SK-N-SH (cell line): ENCODE measurements at regions not wholly inside any gene's neighbourhood (a gene's known extent, or its start where the extent isn't known, plus 50 kb on each side); places are given as distances from the start of the nearest gene placed in this dataset.

Experiments used
- CTCF ChIA-PET: fragments of 300-600, 350-600 bp; formaldehyde crosslinking; extraction: SDS; loops from one replicate; lab custom pipeline; 2021; lab: Yijun Ruan, JAX
- POLR2A ChIA-PET: fragments of 350-600 bp; sonication (Branson Sonifier 250); formaldehyde crosslinking; extraction: SDS; loops from one replicate; lab custom pipeline; 2020; ENCODE audit warnings: antibody characterized with exemption, inconsistent platforms; lab: Yijun Ruan, JAX
- DNase-seq: peaks from one replicate; pipeline ENCODE4 v3.0.0; 2012
- H2AFZ ChIP-seq: fragments of 200-600 bp; sonication (generic); 2 replicates; pipeline ENCODE4 v1.8.1; 2016; ENCODE audit warnings: antibody characterized with exemption, mild to moderate bottlenecking, low read depth
- H3F3A ChIP-seq: fragments of 200-600 bp; sonication (generic); replicated peaks from 2 replicates; pipeline ENCODE3; 2016; ENCODE audit warnings: antibody characterized with exemption, mild to moderate bottlenecking; ENCODE audit not compliant: insufficient read depth
- H3K27ac ChIP-seq, 2 experiments: fragments of 200-500 bp in 1 of 2; fragments of 200-600 bp in 1 of 2; sonication (Bioruptor generic) in 1 of 2; sonication (generic), shearing (Covaris generic) in 1 of 2; 2 replicates each; pipeline versions ENCODE4 v1.5.1 to v1.6.1; 2014 to 2016; ENCODE audit warnings: low read depth in 2 of 2, inconsistent platforms in 1 of 2, low read length in 1 of 2, mild to moderate bottlenecking in 1 of 2, mixed read lengths in 1 of 2
- H3K27me3 ChIP-seq: fragments of 200-600 bp; sonication (generic), shearing (Covaris generic); 2 replicates; pipeline ENCODE4 v1.6.1; 2016; ENCODE audit warnings: mixed run types; ENCODE audit not compliant: insufficient read depth
- H3K36me3 ChIP-seq, 2 experiments: fragments of 200-500 bp in 1 of 2; fragments of 200-600 bp in 1 of 2; sonication (Bioruptor generic) in 1 of 2; sonication (generic) in 1 of 2; replicated peaks in 1 of 2; 2 replicates each; pipeline versions ENCODE3 to v1.5.1; 2014 to 2016; ENCODE audit warnings: low read length in 1 of 2, mild to moderate bottlenecking in 1 of 2; ENCODE audit not compliant: insufficient read depth in 2 of 2, control insufficient read depth in 1 of 2
- H3K4me1 ChIP-seq, 2 experiments: fragments of 200-500 bp in 1 of 2; fragments of 200-600 bp in 1 of 2; sonication (Bioruptor generic) in 1 of 2; sonication (generic), shearing (Covaris generic) in 1 of 2; 2 replicates each; pipeline versions ENCODE4 v1.5.1 to v1.6.1; 2014 to 2016; ENCODE audit warnings: low read depth in 1 of 2, low read length in 1 of 2, mixed run types in 1 of 2; ENCODE audit not compliant: insufficient read depth in 2 of 2, control insufficient read depth in 1 of 2
- H3K4me2 ChIP-seq: fragments of 200-600 bp; sonication (generic), shearing (Covaris generic); 2 replicates; pipeline ENCODE4 v1.6.1; 2017; ENCODE audit warnings: mixed run types
- H3K4me3 ChIP-seq, 2 experiments: fragments of 200-500 bp in 1 of 2; fragments of 200-600 bp in 1 of 2; sonication (Bioruptor generic) in 1 of 2; sonication (generic), shearing (Covaris generic) in 1 of 2; 2 replicates each; pipeline versions ENCODE4 v1.5.1 to v1.8.1; 2014 to 2016; ENCODE audit warnings: low read depth in 2 of 2, inconsistent platforms in 1 of 2, low read length in 1 of 2, mild to moderate bottlenecking in 1 of 2, mixed read lengths in 1 of 2, moderate library complexity in 1 of 2
- H3K79me2 ChIP-seq: fragments of 200-600 bp; sonication (generic); 2 replicates; pipeline ENCODE4 v1.8.1; 2017; ENCODE audit warnings: mild to moderate bottlenecking; ENCODE audit not compliant: insufficient read depth
- H3K9ac ChIP-seq: fragments of 200-600 bp; sonication (generic); 2 replicates; pipeline ENCODE4 v1.6.1; 2017; ENCODE audit warnings: mixed run types
- H3K9me2 ChIP-seq: fragments of 200-600 bp; sonication (generic); 2 replicates; pipeline ENCODE4 v1.6.1; 2017; ENCODE audit warnings: mixed run types
- H3K9me3 ChIP-seq: fragments of 200-600 bp; sonication (generic); 2 replicates; pipeline ENCODE4 v1.6.1; 2017; ENCODE audit warnings: mixed run types, mild to moderate bottlenecking, moderate library complexity
- H4K20me1 ChIP-seq: fragments of 200-600 bp; sonication (generic); 2 replicates; pipeline ENCODE4 v1.6.1; 2017; ENCODE audit warnings: mild to moderate bottlenecking, mixed run types; ENCODE audit not compliant: insufficient read depth
- CHD2 ChIP-seq: fragments of 150-350 bp; IDR thresholded peaks from 2 replicates; pipeline ENCODE4 v1.6.1; 2018; ENCODE audit warnings: low read length; ENCODE audit not compliant: partially characterized antibody
- CTCF ChIP-seq: fragments of 200-600 bp; sonication (generic); IDR thresholded peaks from 2 replicates; pipeline ENCODE4 v1.6.1; 2017; ENCODE audit warnings: antibody characterized with exemption, mild to moderate bottlenecking, moderate library complexity
- ELF1 ChIP-seq: IDR thresholded peaks from 2 replicates; pipeline ENCODE4 v1.4.0; 2012
- FOXJ3 ChIP-seq: sonication (generic); formaldehyde crosslinking; IDR thresholded peaks from 2 replicates; pipeline ENCODE4 v1.5.1; 2020; ENCODE audit warnings: mild to moderate bottlenecking, missing genetic modification reagents
- FOXM1 ChIP-seq: IDR thresholded peaks from 2 replicates; pipeline ENCODE4 v1.4.0; 2012; ENCODE audit warnings: low read depth, mild to moderate bottlenecking
- GABPA ChIP-seq: IDR thresholded peaks from 2 replicates; pipeline ENCODE4 v1.4.0; 2012; ENCODE audit warnings: low read depth, mild to moderate bottlenecking
- GATA2 ChIP-seq: sonication (generic); formaldehyde crosslinking; IDR thresholded peaks from 2 replicates; pipeline ENCODE4 v1.5.0; 2020; ENCODE audit warnings: mild to moderate bottlenecking, missing genetic modification reagents
- IRF3 ChIP-seq: fragments of 150-350 bp; IDR thresholded peaks from 2 replicates; pipeline ENCODE4 v1.6.1; 2016; ENCODE audit warnings: mild to moderate bottlenecking, low read depth, low read length
- JUND ChIP-seq: IDR thresholded peaks from 2 replicates; pipeline ENCODE4 v1.4.0; 2012
- MAX ChIP-seq: IDR thresholded peaks from 2 replicates; pipeline ENCODE4 v1.4.0; 2012; ENCODE audit warnings: low read depth
- MXI1 ChIP-seq: IDR thresholded peaks from 2 replicates; pipeline ENCODE4 v1.6.1; 2012; ENCODE audit warnings: mild to moderate bottlenecking, low read depth, low read length, improper control_type of control experiment
- NRF1 ChIP-seq: IDR thresholded peaks from 2 replicates; pipeline ENCODE4 v1.6.1; 2012; ENCODE audit warnings: low read depth, mild to moderate bottlenecking, low read length
- POLR2AphosphoS5 ChIP-seq: IDR thresholded peaks from 2 replicates; pipeline ENCODE4 v1.6.1; 2012; ENCODE audit warnings: low read depth, low read length
- RAD21 ChIP-seq: IDR thresholded peaks from 2 replicates; pipeline ENCODE4 v1.6.1; 2012; ENCODE audit warnings: mild to moderate bottlenecking, low read length
- RCOR1 ChIP-seq: fragments of 150-350 bp; IDR thresholded peaks from 2 replicates; pipeline ENCODE4 v1.6.1; 2017; ENCODE audit warnings: antibody characterized with exemption, low read length
- RXRA ChIP-seq: IDR thresholded peaks from 2 replicates; pipeline ENCODE4 v1.4.0; 2012; ENCODE audit warnings: low read depth, mild to moderate bottlenecking, borderline replicate concordance
- TEAD4 ChIP-seq: IDR thresholded peaks from 2 replicates; pipeline ENCODE4 v1.4.0; 2012; ENCODE audit warnings: mild to moderate bottlenecking, borderline replicate concordance; ENCODE audit not compliant: insufficient read depth
- USF2 ChIP-seq: fragments of 150-350 bp; IDR thresholded peaks from 2 replicates; pipeline ENCODE4 v1.6.1; 2017; ENCODE audit warnings: antibody characterized with exemption, low read length, low read depth, borderline replicate concordance
- YY1 ChIP-seq: IDR thresholded peaks from 2 replicates; pipeline ENCODE4 v1.4.0; 2012; ENCODE audit warnings: low read depth, mild to moderate bottlenecking
- ZBTB33 ChIP-seq: IDR thresholded peaks from 2 replicates; pipeline ENCODE4 v1.4.0; 2012; ENCODE audit warnings: low read depth, borderline replicate concordance
- WGBS: methylation state at CpG from one replicate; pipeline ENCODE4 v1.1.6; 2017; ENCODE audit warnings: low lambda C conversion rate; 5-methylcytosine and 5-hydroxymethylcytosine counted together

- H3K36me3 ChIP-seq: no peaks in the 10 kb centered on the region
- H3K27ac ChIP-seq: no peak overlapping the region
- no peaks in the 10 kb centered on the region for H4K20me1 ChIP-seq
- no peaks in the 10 kb centered on the region for H3F3A ChIP-seq
- ChIA-PET CTCF (no interaction called here), POLR2A (no interaction called here)
- DNase-seq: no peak
- TF ChIP-seq GABPA (no peak), GATA2 (CRISPR knock-in tag) (no peak), USF2 (no peak), RCOR1 (no peak), MXI1 (no peak)
- H3K9me3 ChIP-seq: no peaks in the 10 kb centered on the region
- no peaks in the 10 kb centered on the region; a peak in 1 of 4 replicates for H3K4me1 ChIP-seq
- WGBS: 61% methylated on average over 11 of the region's 14 CpGs
- no peaks in the 10 kb centered on the region for H3K9me2 ChIP-seq
- H3K27me3 ChIP-seq: no peaks in the 10 kb centered on the region
- H3K9ac ChIP-seq: no peak overlapping the region
- no peak overlapping the region for H3K4me3 ChIP-seq
- H3K79me2 ChIP-seq: no peaks in the 10 kb centered on the region
- H2AFZ ChIP-seq: no peak overlapping the region
- H3K4me2 ChIP-seq: no peak overlapping the region
These were observed 66.6 kb upstream of the TAMM41 start for GRCh38 chr3:11913316-11913715.

GRCh38 chr3:11914041-11914440 lies 67.4 kb upstream of the TAMM41 start:
- Histone ChIP-seq H3F3A (no peaks in the 10 kb centered on the region), H3K9me3 (no peaks in the 10 kb centered on the region), H3K4me2 (no peak overlapping the region), H3K4me1 (no peaks in the 10 kb centered on the region; a peak in 1 of 4 replicates), H2AFZ (no peak overlapping the region), H3K27me3 (no peaks in the 10 kb centered on the region), H3K79me2 (no peaks in the 10 kb centered on the region), H3K9me2 (no peaks in the 10 kb centered on the region), H3K9ac (no peak overlapping the region), H3K36me3 (no peaks in the 10 kb centered on the region), H4K20me1 (no peaks in the 10 kb centered on the region), H3K4me3 (no peak overlapping the region), H3K27ac (no peak overlapping the region)
- no peak for TF ChIP-seq FOXJ3 (CRISPR knock-in tag)
- TF ChIP-seq NRF1: no peak
- TF ChIP-seq JUND: no peak
- TF ChIP-seq RXRA: no peak
- no peak for TF ChIP-seq CHD2
- no peak for TF ChIP-seq TEAD4
- TF ChIP-seq ELF1: no peak
- TF ChIP-seq RAD21: no peak
- TF ChIP-seq GABPA: no peak
- TF ChIP-seq CTCF: no peak
- TF ChIP-seq IRF3: no peak
- TF ChIP-seq MAX: no peak
- no peak for TF ChIP-seq FOXM1
- no peak for TF ChIP-seq YY1
- no peak for TF ChIP-seq POLR2AphosphoS5
- no peak for TF ChIP-seq ZBTB33
- no peak for DNase-seq
- 51% methylated on average over 5 of the region's 9 CpGs for WGBS
- CTCF ChIA-PET: no interaction called here
- POLR2A ChIA-PET: no interaction called here
